ENCODE measurements at regions not wholly inside any gene's neighbourhood (a gene's known extent, or its start where the extent isn't known, plus 50 kb on each side); places are given as distances from the start of the nearest gene placed in this dataset.
"Not testable (repeated sequence)": the region's sequence is repeated elsewhere in the genome, so short reads cannot be mapped to it uniquely, and the experiment has no call there.

GRCh38 chr21:15119486-15119885 lies 54.7 kb upstream of the NRIP1 start:
- DNase-seq, result no peak

- no peak for DNase-seq
These were observed 56.4 kb upstream of the NRIP1 start for GRCh38 chr21:15121097-15121654.

- no peak for DNase-seq
These were observed 56.9 kb upstream of the NRIP1 start for GRCh38 chr21:15121655-15122120.

- DNase-seq, result no peak
These were observed 57.4 kb upstream of the NRIP1 start for GRCh38 chr21:15122241-15122640.

GRCh38 chr21:15124731-15125130 lies 59.9 kb upstream of the NRIP1 start:
- DNase-seq, result no peak

GRCh38 chr21:15126948-15127347 lies 62.1 kb upstream of the NRIP1 start:
- no peak for DNase-seq

- DNase-seq, result no peak
These were observed 62.6 kb upstream of the NRIP1 start for GRCh38 chr21:15127437-15127836.

- DNase-seq, result no peak
These were observed 63.5 kb upstream of the NRIP1 start for GRCh38 chr21:15128267-15128666.

- not testable (repeated sequence) for DNase-seq
These were observed 63.9 kb upstream of the NRIP1 start for GRCh38 chr21:15128714-15129113.

GRCh38 chr21:15130326-15130725 lies 65.5 kb upstream of the NRIP1 start:
- DNase-seq, result no peak

GRCh38 chr21:15130751-15131150 lies 66.0 kb upstream of the NRIP1 start:
- no peak for DNase-seq

GRCh38 chr21:15132781-15133180 lies 68.0 kb upstream of the NRIP1 start:
- no peak for DNase-seq

GRCh38 chr21:15134701-15135470 lies 70.1 kb upstream of the NRIP1 start:
- no peak for DNase-seq

- DNase-seq, result no peak
These were observed 71.2 kb upstream of the NRIP1 start for GRCh38 chr21:15135867-15136629.

GRCh38 chr21:15138490-15138889 lies 73.7 kb upstream of the NRIP1 start:
- no peak for DNase-seq

GRCh38 chr21:15139898-15140297 lies 75.1 kb upstream of the NRIP1 start:
- no peak for DNase-seq

- DNase-seq, result no peak
These were observed 75.7 kb upstream of the NRIP1 start for GRCh38 chr21:15140321-15141019.

GRCh38 chr21:15141261-15141970 lies 76.6 kb upstream of the NRIP1 start:
- no peak for DNase-seq

- DNase-seq, result no peak
These were observed 79.2 kb upstream of the NRIP1 start for GRCh38 chr21:15144026-15144425.

GRCh38 chr21:15148437-15148836 lies 83.6 kb upstream of the NRIP1 start:
- DNase-seq, result no peak

GRCh38 chr21:15149600-15150224 lies 84.9 kb upstream of the NRIP1 start:
- DNase-seq, result no peak
